Gastroesophageal sphincter (tissue), 3 donors: ENCODE measurements at regions not wholly inside any gene's neighbourhood (a gene's known extent, or its start where the extent isn't known, plus 50 kb on each side); places are given as distances from the start of the nearest gene placed in this dataset.

ENCODE experiments used
- CTCF ChIP-seq, 4 experiments: fragments of 200-600 bp in 2 of 4; fragments of 450-650 bp in 2 of 4; sonication (generic) in 1 of 4; IDR thresholded peaks; one replicate each; pipeline ENCODE4 v1.5.1; 2017 to 2019; ENCODE audit warnings: antibody characterized with exemption in 4 of 4, mild to moderate bottlenecking in 2 of 4, moderate library complexity in 2 of 4
- EP300 ChIP-seq: sonication (generic); formaldehyde crosslinking; IDR thresholded peaks from one replicate; pipeline ENCODE4 v1.6.1; 2017; ENCODE audit warnings: antibody characterized with exemption, mild to moderate bottlenecking
- POLR2A ChIP-seq, 2 donors: fragments of 450-650 bp; IDR thresholded peaks; one replicate each; pipeline ENCODE4 v1.6.1; 2017; ENCODE audit warnings: antibody characterized with exemption in 2 of 2, mild to moderate bottlenecking in 2 of 2, moderate library complexity in 1 of 2
- POLR2AphosphoS5 ChIP-seq: sonication (generic); formaldehyde crosslinking; IDR thresholded peaks from one replicate; pipeline ENCODE4 v1.6.1; 2017; ENCODE audit warnings: antibody characterized with exemption

DNA sequence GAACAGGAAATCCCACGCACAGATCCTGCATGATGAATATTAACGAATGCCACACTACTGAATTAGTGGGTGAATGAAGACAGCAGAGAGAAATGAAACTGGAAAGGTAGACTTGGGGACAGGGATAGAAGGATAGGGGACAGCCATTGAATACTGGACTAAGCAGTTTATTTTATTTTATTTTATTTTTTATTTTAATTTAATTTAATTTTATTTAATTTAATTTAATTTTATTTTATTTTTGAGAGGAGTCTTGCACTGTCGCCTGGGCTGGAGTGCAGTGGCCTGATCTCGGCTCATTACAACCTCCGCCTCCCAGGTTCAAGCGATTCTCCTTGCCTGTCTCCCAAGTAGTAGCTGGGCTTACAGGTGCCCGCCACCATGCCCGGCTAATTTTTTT, 385.2 kb downstream of the GPAT3 start:
- TF ChIP-seq CTCF (IDR thresholded peaks at IDR 0.05) (no peak), POLR2A (IDR thresholded peaks at IDR 0.05) (no peak), EP300 (no peak), POLR2AphosphoS5 (no peak)
